SK-N-SH (cell line): ENCODE measurements at regions not wholly inside any gene's neighbourhood (a gene's known extent, or its start where the extent isn't known, plus 50 kb on each side); places are given as distances from the start of the nearest gene placed in this dataset.

ENCODE experiments used
- CTCF ChIA-PET: fragments of 300-600, 350-600 bp; formaldehyde crosslinking; extraction: SDS; loops from one replicate; lab custom pipeline; 2021; lab: Yijun Ruan, JAX
- POLR2A ChIA-PET: fragments of 350-600 bp; sonication (Branson Sonifier 250); formaldehyde crosslinking; extraction: SDS; loops from one replicate; lab custom pipeline; 2020; ENCODE audit warnings: antibody characterized with exemption, inconsistent platforms; lab: Yijun Ruan, JAX
- DNase-seq: peaks from one replicate; pipeline ENCODE4 v3.0.0; 2012
- H2AFZ ChIP-seq: fragments of 200-600 bp; sonication (generic); 2 replicates; pipeline ENCODE4 v1.8.1; 2016; ENCODE audit warnings: antibody characterized with exemption, mild to moderate bottlenecking, low read depth
- H3F3A ChIP-seq: fragments of 200-600 bp; sonication (generic); replicated peaks from 2 replicates; pipeline ENCODE3; 2016; ENCODE audit warnings: antibody characterized with exemption, mild to moderate bottlenecking; ENCODE audit not compliant: insufficient read depth
- H3K27ac ChIP-seq, 2 experiments: fragments of 200-500 bp in 1 of 2; fragments of 200-600 bp in 1 of 2; sonication (Bioruptor generic) in 1 of 2; sonication (generic), shearing (Covaris generic) in 1 of 2; 2 replicates each; pipeline versions ENCODE4 v1.5.1 to v1.6.1; 2014 to 2016; ENCODE audit warnings: low read depth in 2 of 2, inconsistent platforms in 1 of 2, low read length in 1 of 2, mild to moderate bottlenecking in 1 of 2, mixed read lengths in 1 of 2
- H3K27me3 ChIP-seq: fragments of 200-600 bp; sonication (generic), shearing (Covaris generic); 2 replicates; pipeline ENCODE4 v1.6.1; 2016; ENCODE audit warnings: mixed run types; ENCODE audit not compliant: insufficient read depth
- H3K36me3 ChIP-seq, 2 experiments: fragments of 200-500 bp in 1 of 2; fragments of 200-600 bp in 1 of 2; sonication (Bioruptor generic) in 1 of 2; sonication (generic) in 1 of 2; replicated peaks in 1 of 2; 2 replicates each; pipeline versions ENCODE3 to v1.5.1; 2014 to 2016; ENCODE audit warnings: low read length in 1 of 2, mild to moderate bottlenecking in 1 of 2; ENCODE audit not compliant: insufficient read depth in 2 of 2, control insufficient read depth in 1 of 2
- H3K4me1 ChIP-seq, 2 experiments: fragments of 200-500 bp in 1 of 2; fragments of 200-600 bp in 1 of 2; sonication (Bioruptor generic) in 1 of 2; sonication (generic), shearing (Covaris generic) in 1 of 2; 2 replicates each; pipeline versions ENCODE4 v1.5.1 to v1.6.1; 2014 to 2016; ENCODE audit warnings: low read depth in 1 of 2, low read length in 1 of 2, mixed run types in 1 of 2; ENCODE audit not compliant: insufficient read depth in 2 of 2, control insufficient read depth in 1 of 2
- H3K4me2 ChIP-seq: fragments of 200-600 bp; sonication (generic), shearing (Covaris generic); 2 replicates; pipeline ENCODE4 v1.6.1; 2017; ENCODE audit warnings: mixed run types
- H3K4me3 ChIP-seq, 2 experiments: fragments of 200-500 bp in 1 of 2; fragments of 200-600 bp in 1 of 2; sonication (Bioruptor generic) in 1 of 2; sonication (generic), shearing (Covaris generic) in 1 of 2; 2 replicates each; pipeline versions ENCODE4 v1.5.1 to v1.8.1; 2014 to 2016; ENCODE audit warnings: low read depth in 2 of 2, inconsistent platforms in 1 of 2, low read length in 1 of 2, mild to moderate bottlenecking in 1 of 2, mixed read lengths in 1 of 2, moderate library complexity in 1 of 2
- H3K79me2 ChIP-seq: fragments of 200-600 bp; sonication (generic); 2 replicates; pipeline ENCODE4 v1.8.1; 2017; ENCODE audit warnings: mild to moderate bottlenecking; ENCODE audit not compliant: insufficient read depth
- H3K9ac ChIP-seq: fragments of 200-600 bp; sonication (generic); 2 replicates; pipeline ENCODE4 v1.6.1; 2017; ENCODE audit warnings: mixed run types
- H3K9me2 ChIP-seq: fragments of 200-600 bp; sonication (generic); 2 replicates; pipeline ENCODE4 v1.6.1; 2017; ENCODE audit warnings: mixed run types
- H3K9me3 ChIP-seq: fragments of 200-600 bp; sonication (generic); 2 replicates; pipeline ENCODE4 v1.6.1; 2017; ENCODE audit warnings: mixed run types, mild to moderate bottlenecking, moderate library complexity
- H4K20me1 ChIP-seq: fragments of 200-600 bp; sonication (generic); 2 replicates; pipeline ENCODE4 v1.6.1; 2017; ENCODE audit warnings: mild to moderate bottlenecking, mixed run types; ENCODE audit not compliant: insufficient read depth
- CHD2 ChIP-seq: fragments of 150-350 bp; IDR thresholded peaks from 2 replicates; pipeline ENCODE4 v1.6.1; 2018; ENCODE audit warnings: low read length; ENCODE audit not compliant: partially characterized antibody
- ELF1 ChIP-seq: IDR thresholded peaks from 2 replicates; pipeline ENCODE4 v1.4.0; 2012
- EP300 ChIP-seq, 2 experiments: IDR thresholded peaks; 2 replicates each; pipeline versions ENCODE4 v1.4.0 to v1.6.1; 2012; ENCODE audit warnings: borderline replicate concordance in 1 of 2, low read depth in 1 of 2, low read length in 1 of 2
- EZH2phosphoT487 ChIP-seq: fragments of 200-600 bp; sonication (generic); IDR thresholded peaks from 2 replicates; pipeline ENCODE4 v1.6.1; 2017; ENCODE audit warnings: low read depth, mixed run types, mild to moderate bottlenecking, antibody characterized with exemption, moderate library complexity, borderline replicate concordance
- FOSL2 ChIP-seq: IDR thresholded peaks from 2 replicates; pipeline ENCODE4 v1.4.0; 2012; ENCODE audit warnings: low read depth, mild to moderate bottlenecking, moderate library complexity, borderline replicate concordance
- FOXM1 ChIP-seq: IDR thresholded peaks from 2 replicates; pipeline ENCODE4 v1.4.0; 2012; ENCODE audit warnings: low read depth, mild to moderate bottlenecking
- GABPA ChIP-seq: IDR thresholded peaks from 2 replicates; pipeline ENCODE4 v1.4.0; 2012; ENCODE audit warnings: low read depth, mild to moderate bottlenecking
- IRF3 ChIP-seq: fragments of 150-350 bp; IDR thresholded peaks from 2 replicates; pipeline ENCODE4 v1.6.1; 2016; ENCODE audit warnings: mild to moderate bottlenecking, low read depth, low read length
- MEF2A ChIP-seq: IDR thresholded peaks from 2 replicates; pipeline ENCODE4 v1.4.0; 2012; ENCODE audit warnings: low read depth, borderline replicate concordance
- MXI1 ChIP-seq: IDR thresholded peaks from 2 replicates; pipeline ENCODE4 v1.6.1; 2012; ENCODE audit warnings: mild to moderate bottlenecking, low read depth, low read length, improper control_type of control experiment
- NFIC ChIP-seq: IDR thresholded peaks from 2 replicates; pipeline ENCODE4 v1.4.0; 2012; ENCODE audit warnings: borderline replicate concordance
- POLR2AphosphoS5 ChIP-seq: IDR thresholded peaks from 2 replicates; pipeline ENCODE4 v1.6.1; 2012; ENCODE audit warnings: low read depth, low read length
- RAD21 ChIP-seq: IDR thresholded peaks from 2 replicates; pipeline ENCODE4 v1.6.1; 2012; ENCODE audit warnings: mild to moderate bottlenecking, low read length
- RFX5 ChIP-seq: IDR thresholded peaks from 2 replicates; pipeline ENCODE4 v1.6.1; 2012; ENCODE audit warnings: mild to moderate bottlenecking, improper control_type of control experiment, low read length
- RXRA ChIP-seq: IDR thresholded peaks from 2 replicates; pipeline ENCODE4 v1.4.0; 2012; ENCODE audit warnings: low read depth, mild to moderate bottlenecking, borderline replicate concordance
- SIN3A ChIP-seq: IDR thresholded peaks from 2 replicates; pipeline ENCODE4 v1.6.1; 2012; ENCODE audit warnings: low read depth, mild to moderate bottlenecking, low read length, moderate library complexity, borderline replicate concordance
- SMC3 ChIP-seq: IDR thresholded peaks from 2 replicates; pipeline ENCODE4 v1.6.1; 2012; ENCODE audit warnings: low read depth, low read length, improper control_type of control experiment
- TCF12 ChIP-seq: IDR thresholded peaks from 2 replicates; pipeline ENCODE4 v1.4.0; 2012
- WGBS: methylation state at CpG from one replicate; pipeline ENCODE4 v1.1.6; 2017; ENCODE audit warnings: low lambda C conversion rate; 5-methylcytosine and 5-hydroxymethylcytosine counted together
- TF ChIP-seq, protein P1 (sequence below): IDR thresholded peaks from 2 replicates; pipeline ENCODE4 v1.4.0; 2012; ENCODE audit warnings: low read depth, borderline replicate concordance
- TF ChIP-seq, protein P2 (sequence below): fragments of 150-350 bp; IDR thresholded peaks from 2 replicates; pipeline ENCODE4 v1.6.1; 2017; ENCODE audit warnings: antibody characterized with exemption, low read length, low read depth, borderline replicate concordance
- TF ChIP-seq, protein P3 (sequence below): IDR thresholded peaks from 2 replicates; pipeline ENCODE4 v1.6.1; 2012; ENCODE audit warnings: mild to moderate bottlenecking, low read depth, low read length, moderate library complexity
- TF ChIP-seq, protein P4 (sequence below): IDR thresholded peaks from 2 replicates; pipeline ENCODE4; 2012

DNA sequence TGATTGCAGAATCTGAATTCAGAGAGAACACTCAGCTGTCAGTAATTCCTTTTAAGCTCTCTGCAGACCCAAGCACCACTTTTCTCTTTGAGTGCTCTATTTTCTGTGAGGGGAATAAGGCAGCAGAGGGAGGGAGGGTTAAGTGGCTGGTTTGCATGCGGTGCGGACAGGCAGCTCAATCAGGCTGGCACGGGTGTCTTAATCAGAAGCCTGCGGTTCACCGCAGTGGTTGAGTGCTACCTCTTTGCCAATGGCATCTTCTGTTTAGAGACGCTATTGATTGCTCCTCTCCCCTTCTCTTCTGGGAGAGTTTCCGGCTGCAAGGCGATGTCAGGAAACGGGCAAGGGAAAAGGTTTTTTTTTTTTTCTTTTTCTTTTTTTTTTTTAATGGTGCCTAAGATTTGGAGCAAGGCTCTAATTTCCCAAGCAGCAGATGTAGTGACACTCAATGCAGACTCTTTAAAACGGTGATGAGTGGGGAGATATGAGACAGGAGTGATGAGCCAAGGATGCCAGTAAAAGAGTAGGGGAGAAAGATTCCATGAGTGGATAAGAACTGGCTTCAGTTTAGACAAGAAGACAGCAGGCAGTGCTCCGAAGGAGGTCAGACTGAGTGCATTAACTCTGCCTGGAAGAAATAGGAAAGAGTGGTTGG is 533.7 kb upstream of the SEL1L start (continued):
- no peak for TF ChIP-seq EP300 (IDR thresholded peaks at IDR 0.05; ENCODE audit: borderline replicate concordance in 1 of 2, low read depth in 1 of 2, low read length in 1 of 2)
- TF ChIP-seq, protein P1, sequence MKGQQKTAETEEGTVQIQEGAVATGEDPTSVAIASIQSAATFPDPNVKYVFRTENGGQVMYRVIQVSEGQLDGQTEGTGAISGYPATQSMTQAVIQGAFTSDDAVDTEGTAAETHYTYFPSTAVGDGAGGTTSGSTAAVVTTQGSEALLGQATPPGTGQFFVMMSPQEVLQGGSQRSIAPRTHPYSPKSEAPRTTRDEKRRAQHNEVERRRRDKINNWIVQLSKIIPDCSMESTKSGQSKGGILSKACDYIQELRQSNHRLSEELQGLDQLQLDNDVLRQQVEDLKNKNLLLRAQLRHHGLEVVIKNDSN = no peak
- no peak for TF ChIP-seq IRF3
- TF ChIP-seq RXRA = no peak
- TF ChIP-seq ELF1 = no peak
- TF ChIP-seq GABPA = no peak
- no peak for TF ChIP-seq SIN3A
- TF ChIP-seq POLR2AphosphoS5 = no peak
- TF ChIP-seq, protein P2, sequence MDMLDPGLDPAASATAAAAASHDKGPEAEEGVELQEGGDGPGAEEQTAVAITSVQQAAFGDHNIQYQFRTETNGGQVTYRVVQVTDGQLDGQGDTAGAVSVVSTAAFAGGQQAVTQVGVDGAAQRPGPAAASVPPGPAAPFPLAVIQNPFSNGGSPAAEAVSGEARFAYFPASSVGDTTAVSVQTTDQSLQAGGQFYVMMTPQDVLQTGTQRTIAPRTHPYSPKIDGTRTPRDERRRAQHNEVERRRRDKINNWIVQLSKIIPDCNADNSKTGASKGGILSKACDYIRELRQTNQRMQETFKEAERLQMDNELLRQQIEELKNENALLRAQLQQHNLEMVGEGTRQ = no peak
- TF ChIP-seq MEF2A = no peak

DNA sequence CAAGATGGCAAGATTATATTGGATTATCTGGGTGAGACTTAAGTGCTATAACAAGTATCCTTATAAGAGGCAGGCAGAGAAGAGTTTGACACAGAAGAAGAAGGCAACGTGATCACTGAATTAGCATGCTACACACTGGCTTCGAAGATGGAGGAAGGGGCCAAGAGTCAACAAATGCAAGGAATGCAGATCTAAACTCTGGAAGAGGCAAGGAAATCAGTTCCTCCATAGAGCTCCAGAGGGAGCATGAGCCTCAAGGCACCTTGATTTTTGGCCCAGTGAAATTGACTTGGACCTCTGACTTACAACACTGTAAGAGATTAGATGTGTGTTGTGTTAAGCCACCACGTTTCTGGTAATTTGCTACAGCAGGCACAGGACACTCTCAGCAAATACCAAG is 536.4 kb upstream of the SEL1L start:
- Histone ChIP-seq H3K9ac (no peak overlapping the region), H3K27me3 (no peaks in the 10 kb centered on the region), H2AFZ (no peak overlapping the region), H3K4me2 (no peak overlapping the region), H3F3A (no peaks in the 10 kb centered on the region), H3K27ac (no peak overlapping the region), H3K9me3 (no peaks in the 10 kb centered on the region), H3K4me1 (no peaks in the 10 kb centered on the region), H3K36me3 (no peaks in the 10 kb centered on the region), H3K9me2 (no peaks in the 10 kb centered on the region), H3K4me3 (no peak overlapping the region), H3K79me2 (no peaks in the 10 kb centered on the region), H4K20me1 (no peaks in the 10 kb centered on the region)
- no peak for DNase-seq
- CTCF ChIA-PET = no interaction called here
- TF ChIP-seq TCF12 = no peak
- TF ChIP-seq, protein P1 = no peak
- TF ChIP-seq, protein P3, sequence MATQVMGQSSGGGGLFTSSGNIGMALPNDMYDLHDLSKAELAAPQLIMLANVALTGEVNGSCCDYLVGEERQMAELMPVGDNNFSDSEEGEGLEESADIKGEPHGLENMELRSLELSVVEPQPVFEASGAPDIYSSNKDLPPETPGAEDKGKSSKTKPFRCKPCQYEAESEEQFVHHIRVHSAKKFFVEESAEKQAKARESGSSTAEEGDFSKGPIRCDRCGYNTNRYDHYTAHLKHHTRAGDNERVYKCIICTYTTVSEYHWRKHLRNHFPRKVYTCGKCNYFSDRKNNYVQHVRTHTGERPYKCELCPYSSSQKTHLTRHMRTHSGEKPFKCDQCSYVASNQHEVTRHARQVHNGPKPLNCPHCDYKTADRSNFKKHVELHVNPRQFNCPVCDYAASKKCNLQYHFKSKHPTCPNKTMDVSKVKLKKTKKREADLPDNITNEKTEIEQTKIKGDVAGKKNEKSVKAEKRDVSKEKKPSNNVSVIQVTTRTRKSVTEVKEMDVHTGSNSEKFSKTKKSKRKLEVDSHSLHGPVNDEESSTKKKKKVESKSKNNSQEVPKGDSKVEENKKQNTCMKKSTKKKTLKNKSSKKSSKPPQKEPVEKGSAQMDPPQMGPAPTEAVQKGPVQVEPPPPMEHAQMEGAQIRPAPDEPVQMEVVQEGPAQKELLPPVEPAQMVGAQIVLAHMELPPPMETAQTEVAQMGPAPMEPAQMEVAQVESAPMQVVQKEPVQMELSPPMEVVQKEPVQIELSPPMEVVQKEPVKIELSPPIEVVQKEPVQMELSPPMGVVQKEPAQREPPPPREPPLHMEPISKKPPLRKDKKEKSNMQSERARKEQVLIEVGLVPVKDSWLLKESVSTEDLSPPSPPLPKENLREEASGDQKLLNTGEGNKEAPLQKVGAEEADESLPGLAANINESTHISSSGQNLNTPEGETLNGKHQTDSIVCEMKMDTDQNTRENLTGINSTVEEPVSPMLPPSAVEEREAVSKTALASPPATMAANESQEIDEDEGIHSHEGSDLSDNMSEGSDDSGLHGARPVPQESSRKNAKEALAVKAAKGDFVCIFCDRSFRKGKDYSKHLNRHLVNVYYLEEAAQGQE = no peak
- TF ChIP-seq POLR2AphosphoS5 = no peak
- no peak for TF ChIP-seq EZH2phosphoT487
- no peak for TF ChIP-seq FOSL2
- TF ChIP-seq CHD2 = no peak
- TF ChIP-seq, protein P4, sequence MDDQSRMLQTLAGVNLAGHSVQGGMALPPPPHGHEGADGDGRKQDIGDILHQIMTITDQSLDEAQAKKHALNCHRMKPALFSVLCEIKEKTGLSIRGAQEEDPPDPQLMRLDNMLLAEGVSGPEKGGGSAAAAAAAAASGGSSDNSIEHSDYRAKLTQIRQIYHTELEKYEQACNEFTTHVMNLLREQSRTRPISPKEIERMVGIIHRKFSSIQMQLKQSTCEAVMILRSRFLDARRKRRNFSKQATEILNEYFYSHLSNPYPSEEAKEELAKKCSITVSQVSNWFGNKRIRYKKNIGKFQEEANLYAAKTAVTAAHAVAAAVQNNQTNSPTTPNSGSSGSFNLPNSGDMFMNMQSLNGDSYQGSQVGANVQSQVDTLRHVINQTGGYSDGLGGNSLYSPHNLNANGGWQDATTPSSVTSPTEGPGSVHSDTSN = no peak
- TF ChIP-seq SMC3 = no peak
- no peak for TF ChIP-seq FOXM1
- no peak for TF ChIP-seq RFX5
- TF ChIP-seq NFIC = no peak
- TF ChIP-seq RAD21 = no peak
- TF ChIP-seq ELF1 = no peak
- TF ChIP-seq IRF3 = no peak
- no peak for TF ChIP-seq MXI1
- 0% methylated on average over 3 of the region's 3 CpGs for WGBS
- POLR2A ChIA-PET = no interaction called here
